ENCODE measurements at regions not wholly inside any gene's neighbourhood (a gene's known extent, or its start where the extent isn't known, plus 50 kb on each side); places are given as distances from the start of the nearest gene placed in this dataset.

DNA sequence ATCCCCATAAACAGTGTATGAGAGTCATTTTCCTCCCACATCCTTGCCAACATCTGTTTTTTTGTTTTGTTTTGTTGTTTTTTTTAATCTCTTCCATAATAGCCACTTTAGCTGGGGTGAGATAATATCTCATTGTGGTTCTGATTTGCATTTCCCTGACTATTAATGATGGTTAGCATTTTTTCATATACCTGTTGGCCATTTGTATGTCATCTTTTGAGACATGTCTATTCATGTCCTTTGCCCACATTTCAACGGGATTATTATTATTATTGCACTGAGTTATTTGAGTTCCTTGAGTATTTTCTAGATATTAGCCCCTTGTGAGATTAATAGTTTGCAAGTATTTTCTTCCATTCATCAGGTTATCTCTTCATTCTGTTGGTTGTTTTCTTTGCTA lies 223.3 kb downstream of the LPIN1 start:
- TF ChIP-seq, protein P1, sequence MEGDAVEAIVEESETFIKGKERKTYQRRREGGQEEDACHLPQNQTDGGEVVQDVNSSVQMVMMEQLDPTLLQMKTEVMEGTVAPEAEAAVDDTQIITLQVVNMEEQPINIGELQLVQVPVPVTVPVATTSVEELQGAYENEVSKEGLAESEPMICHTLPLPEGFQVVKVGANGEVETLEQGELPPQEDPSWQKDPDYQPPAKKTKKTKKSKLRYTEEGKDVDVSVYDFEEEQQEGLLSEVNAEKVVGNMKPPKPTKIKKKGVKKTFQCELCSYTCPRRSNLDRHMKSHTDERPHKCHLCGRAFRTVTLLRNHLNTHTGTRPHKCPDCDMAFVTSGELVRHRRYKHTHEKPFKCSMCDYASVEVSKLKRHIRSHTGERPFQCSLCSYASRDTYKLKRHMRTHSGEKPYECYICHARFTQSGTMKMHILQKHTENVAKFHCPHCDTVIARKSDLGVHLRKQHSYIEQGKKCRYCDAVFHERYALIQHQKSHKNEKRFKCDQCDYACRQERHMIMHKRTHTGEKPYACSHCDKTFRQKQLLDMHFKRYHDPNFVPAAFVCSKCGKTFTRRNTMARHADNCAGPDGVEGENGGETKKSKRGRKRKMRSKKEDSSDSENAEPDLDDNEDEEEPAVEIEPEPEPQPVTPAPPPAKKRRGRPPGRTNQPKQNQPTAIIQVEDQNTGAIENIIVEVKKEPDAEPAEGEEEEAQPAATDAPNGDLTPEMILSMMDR (IDR thresholded peaks at IDR 0.05), result no peak
- TF ChIP-seq POLR2AphosphoS5 (IDR thresholded peaks at IDR 0.05) (no peak), POLR2A (IDR thresholded peaks at IDR 0.05) (no peak)

All from suprapubic skin (tissue), 4 donors.